ENCODE measurements at regions not wholly inside any gene's neighbourhood (a gene's known extent, or its start where the extent isn't known, plus 50 kb on each side); places are given as distances from the start of the nearest gene placed in this dataset.

DNA sequence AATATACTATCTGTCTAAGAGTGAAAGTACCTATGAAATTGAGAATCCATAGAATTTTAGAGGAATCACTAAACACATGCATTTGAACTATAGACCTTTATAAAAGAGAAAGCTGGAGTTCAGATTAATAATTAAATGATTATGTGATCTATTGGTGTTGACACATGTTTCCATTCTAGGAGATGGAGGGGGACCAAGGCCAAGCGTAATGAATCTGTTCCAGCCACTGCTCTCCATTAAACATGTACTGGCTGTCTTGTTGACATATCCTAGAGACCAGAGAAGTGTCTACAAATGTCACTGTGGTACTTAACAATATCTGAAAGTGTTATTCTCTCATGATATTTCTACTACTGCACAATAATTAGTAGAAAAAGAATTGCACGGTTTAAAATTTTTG lies 432.4 kb downstream of the BMP2 start (continued):
- TF ChIP-seq, protein P1, sequence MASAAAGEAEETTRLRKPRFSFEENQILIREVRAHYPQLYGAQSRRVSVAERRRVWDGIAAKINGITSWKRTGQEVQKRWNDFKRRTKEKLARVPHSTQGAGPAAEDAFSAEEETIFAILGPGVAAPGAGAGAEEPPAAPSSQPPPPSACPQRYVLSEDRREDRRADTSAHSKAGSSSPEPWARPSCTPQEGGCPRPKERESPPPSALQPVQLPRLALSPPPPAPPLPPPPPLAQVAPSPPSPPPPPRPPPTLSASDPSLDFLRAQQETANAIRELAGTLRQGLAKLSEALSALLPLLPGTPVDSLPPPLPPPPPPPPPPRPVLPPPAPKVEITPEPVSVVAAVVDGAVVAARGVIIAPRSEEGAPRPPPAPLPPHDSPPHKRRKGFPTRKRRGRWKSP (CRISPR knock-in tag; IDR thresholded peaks at IDR 0.05), result no peak
- TF ChIP-seq ZBTB2 (CRISPR knock-in tag; IDR thresholded peaks at IDR 0.05; ENCODE audit: low read depth), result no peak
- TF ChIP-seq ZNF335 (CRISPR knock-in tag; IDR thresholded peaks at IDR 0.05), result no peak
- TF ChIP-seq ZNF556 (CRISPR knock-in tag; IDR thresholded peaks at IDR 0.05; ENCODE audit: borderline replicate concordance), result no peak
- TF ChIP-seq ZBTB21 (CRISPR knock-in tag; IDR thresholded peaks at IDR 0.05), result no peak
- no peak for TF ChIP-seq KDM5A (IDR thresholded peaks at IDR 0.05; ENCODE audit: borderline replicate concordance, low read length)
- no peak for TF ChIP-seq SATB2 (CRISPR knock-in tag; IDR thresholded peaks at IDR 0.05)
- TF ChIP-seq NKX3-1 (CRISPR knock-in tag; IDR thresholded peaks at IDR 0.05), result no peak

- H3K9me3 ChIP-seq (ENCODE audit: low read length), result peaks cover 76% of the 10 kb centered on the region
- H3K9ac ChIP-seq (ENCODE audit: insufficient read depth, low read depth, low read length), result no peak overlapping the region
- no peak overlapping the region for H3K27ac ChIP-seq (ENCODE audit: extremely low read length, insufficient read depth, low read length)
- WGBS (ENCODE audit: low lambda C conversion rate), result 8% methylated on average over 6 of the region's 6 CpGs
- H3K4me3 ChIP-seq (replicated peaks in 1 of 3; ENCODE audit: insufficient read depth in 1 of 3, low read depth in 2 of 3, low read length in 3 of 3), result no peak overlapping the region
- H3K79me2 ChIP-seq (ENCODE audit: insufficient read depth, low read length), result no peaks in the 10 kb centered on the region
- FAIRE-seq, result no peak
- no peak for ATAC-seq
- CTCF ChIA-PET (ENCODE audit: low intra/inter-chr PET ratio, low total read pairs), result no interaction called here
- no peak overlapping the region for H2AFZ ChIP-seq (ENCODE audit: low read length)
- H3K4me2 ChIP-seq (ENCODE audit: low read depth, low read length), result no peak overlapping the region
- H3K36me3 ChIP-seq (replicated peaks in 1 of 2; ENCODE audit: control insufficient read depth in 1 of 2, insufficient read depth in 2 of 2, low read length in 2 of 2), result no peaks in the 10 kb centered on the region
- no peaks in the 10 kb centered on the region for H4K20me1 ChIP-seq (ENCODE audit: insufficient read depth, low read length)
- POLR2A ChIA-PET, result no interaction called here
- no peaks in the 10 kb centered on the region for H3K4me1 ChIP-seq (ENCODE audit: insufficient read depth, low read length)
- no peak for DNase-seq (ENCODE audit: low spot score)
- in situ Hi-C loops (cut with HindIII; ENCODE audit: extremely low pct_ligation_motif_present, low pct_unique_long_range_greater_than_20kb) (no loop called here), intact Hi-C loops (cut with micrococcal nuclease; ENCODE audit: unreplicated experiment) (no loop called here)
- no peaks in the 10 kb centered on the region for H3K27me3 ChIP-seq (ENCODE audit: control insufficient read depth in 1 of 2, insufficient read depth in 2 of 2, low read length in 2 of 2)
- no peak for TF ChIP-seq FOXC1 (CRISPR knock-in tag; IDR thresholded peaks at IDR 0.05; ENCODE audit: borderline replicate concordance)
- TF ChIP-seq KAT8 (CRISPR knock-in tag; IDR thresholded peaks at IDR 0.05), result no peak
- TF ChIP-seq REL (CRISPR knock-in tag; conservative IDR thresholded peaks at IDR 0.05), result no peak
- no peak for TF ChIP-seq RFX3 (CRISPR knock-in tag; IDR thresholded peaks at IDR 0.05)
- no peak for TF ChIP-seq ZNF432 (CRISPR knock-in tag; IDR thresholded peaks at IDR 0.05; ENCODE audit: borderline replicate concordance)
- TF ChIP-seq ZNF207 (IDR thresholded peaks at IDR 0.05; ENCODE audit: borderline replicate concordance), result no peak
- no peak for TF ChIP-seq POLR2G (IDR thresholded peaks at IDR 0.05; ENCODE audit: low read depth, low read length)
- no peak for TF ChIP-seq ZBTB49 (CRISPR knock-in tag; IDR thresholded peaks at IDR 0.05; ENCODE audit: borderline replicate concordance)
- no TSS peak for BruUV-seq (replicated peaks)
Observed at GRCh38 chr20:7207186-7207798, 439.8 kb downstream of the BMP2 start.
